SK-N-SH treated with all-trans-retinoic acid at 6 μM for 48 hours (cell line): ENCODE measurements at regions not wholly inside any gene's neighbourhood (a gene's known extent, or its start where the extent isn't known, plus 50 kb on each side); places are given as distances from the start of the nearest gene placed in this dataset.

Experiments used
- GLIS3 ChIP-seq: fragments of 250-450 bp; sonication (Bioruptor Pico); IDR thresholded peaks from 2 replicates; pipeline ENCODE4 v1.5.0; 2020; ENCODE audit warnings: mild to moderate bottlenecking, moderate library complexity
- OSR1 ChIP-seq: fragments of 250-450 bp; sonication (Bioruptor Pico); IDR thresholded peaks from 2 replicates; pipeline ENCODE4 v1.8.0; 2022; ENCODE audit warnings: moderate library complexity, mild to moderate bottlenecking, inconsistent platforms
- PPARA ChIP-seq: fragments of 250-450 bp; sonication (Bioruptor Pico); IDR thresholded peaks from 2 replicates; pipeline ENCODE4 v1.5.0; 2020; ENCODE audit warnings: mild to moderate bottlenecking, borderline replicate concordance
- RARB ChIP-seq: fragments of 250-450 bp; sonication (Bioruptor Pico); IDR thresholded peaks from 2 replicates; pipeline ENCODE4 v1.8.0; 2021; ENCODE audit warnings: mild to moderate bottlenecking, moderate library complexity
- ZFP3 ChIP-seq: fragments of 250-450 bp; sonication (Bioruptor Pico); IDR thresholded peaks from 2 replicates; pipeline ENCODE4 v1.5.0; 2020; ENCODE audit warnings: mild to moderate bottlenecking, moderate library complexity
- ZNF565 ChIP-seq: fragments of 450-650 bp; formaldehyde crosslinking; conservative IDR thresholded peaks from 2 replicates; pipeline ENCODE4 v1.5.0; 2020; ENCODE audit warnings: low read depth, mild to moderate bottlenecking, moderate library complexity
- TF ChIP-seq, protein P1 (sequence below): fragments of 250-450 bp; sonication (Bioruptor Pico); IDR thresholded peaks from 2 replicates; pipeline ENCODE4 v1.8.0; 2020; ENCODE audit warnings: mild to moderate bottlenecking, moderate library complexity, borderline replicate concordance
- TF ChIP-seq, protein P2 (sequence below): fragments of 250-450 bp; sonication (Bioruptor Pico); IDR thresholded peaks from 2 replicates; pipeline ENCODE4 v1.5.1; 2021; ENCODE audit warnings: mild to moderate bottlenecking, moderate library complexity
- TF ChIP-seq, protein P3 (sequence below): fragments of 250-450 bp; sonication (Bioruptor Pico); IDR thresholded peaks from 2 replicates; pipeline ENCODE4 v1.5.1; 2020; ENCODE audit warnings: low read depth, mild to moderate bottlenecking, moderate library complexity

DNA sequence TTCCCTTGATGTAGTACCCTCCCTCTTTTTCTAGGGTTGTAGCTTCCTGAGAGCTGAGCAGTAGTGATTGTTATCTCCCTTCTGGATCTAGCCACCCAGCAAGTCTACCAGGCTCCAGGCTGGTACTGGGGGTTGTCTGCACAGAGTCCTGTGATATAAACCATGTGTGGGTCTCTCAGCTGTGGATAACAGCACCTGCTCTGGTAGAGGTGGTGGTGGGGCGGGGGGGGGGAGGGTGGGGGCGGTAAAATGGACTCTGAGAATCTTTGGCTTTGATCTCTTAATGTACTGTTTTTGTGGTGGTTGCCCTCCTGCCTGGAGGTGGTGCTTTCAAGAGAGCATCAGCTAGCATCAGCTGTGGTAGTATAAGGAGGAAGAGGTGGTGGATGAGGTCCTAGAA lies 302.0 kb upstream of the CHRM2 start:
- no peak for TF ChIP-seq PPARA
- TF ChIP-seq, protein P1, sequence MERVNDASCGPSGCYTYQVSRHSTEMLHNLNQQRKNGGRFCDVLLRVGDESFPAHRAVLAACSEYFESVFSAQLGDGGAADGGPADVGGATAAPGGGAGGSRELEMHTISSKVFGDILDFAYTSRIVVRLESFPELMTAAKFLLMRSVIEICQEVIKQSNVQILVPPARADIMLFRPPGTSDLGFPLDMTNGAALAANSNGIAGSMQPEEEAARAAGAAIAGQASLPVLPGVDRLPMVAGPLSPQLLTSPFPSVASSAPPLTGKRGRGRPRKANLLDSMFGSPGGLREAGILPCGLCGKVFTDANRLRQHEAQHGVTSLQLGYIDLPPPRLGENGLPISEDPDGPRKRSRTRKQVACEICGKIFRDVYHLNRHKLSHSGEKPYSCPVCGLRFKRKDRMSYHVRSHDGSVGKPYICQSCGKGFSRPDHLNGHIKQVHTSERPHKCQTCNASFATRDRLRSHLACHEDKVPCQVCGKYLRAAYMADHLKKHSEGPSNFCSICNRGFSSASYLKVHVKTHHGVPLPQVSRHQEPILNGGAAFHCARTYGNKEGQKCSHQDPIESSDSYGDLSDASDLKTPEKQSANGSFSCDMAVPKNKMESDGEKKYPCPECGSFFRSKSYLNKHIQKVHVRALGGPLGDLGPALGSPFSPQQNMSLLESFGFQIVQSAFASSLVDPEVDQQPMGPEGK (CRISPR knock-in tag) = no peak
- TF ChIP-seq, protein P2, sequence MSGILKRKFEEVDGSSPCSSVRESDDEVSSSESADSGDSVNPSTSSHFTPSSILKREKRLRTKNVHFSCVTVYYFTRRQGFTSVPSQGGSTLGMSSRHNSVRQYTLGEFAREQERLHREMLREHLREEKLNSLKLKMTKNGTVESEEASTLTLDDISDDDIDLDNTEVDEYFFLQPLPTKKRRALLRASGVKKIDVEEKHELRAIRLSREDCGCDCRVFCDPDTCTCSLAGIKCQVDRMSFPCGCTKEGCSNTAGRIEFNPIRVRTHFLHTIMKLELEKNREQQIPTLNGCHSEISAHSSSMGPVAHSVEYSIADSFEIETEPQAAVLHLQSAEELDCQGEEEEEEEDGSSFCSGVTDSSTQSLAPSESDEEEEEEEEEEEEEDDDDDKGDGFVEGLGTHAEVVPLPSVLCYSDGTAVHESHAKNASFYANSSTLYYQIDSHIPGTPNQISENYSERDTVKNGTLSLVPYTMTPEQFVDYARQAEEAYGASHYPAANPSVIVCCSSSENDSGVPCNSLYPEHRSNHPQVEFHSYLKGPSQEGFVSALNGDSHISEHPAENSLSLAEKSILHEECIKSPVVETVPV (CRISPR knock-in tag) = no peak
- no peak for TF ChIP-seq ZNF565
- no peak for TF ChIP-seq OSR1 (CRISPR knock-in tag)
- no peak for TF ChIP-seq RARB
- TF ChIP-seq GLIS3 (CRISPR knock-in tag) = no peak
- TF ChIP-seq, protein P3, sequence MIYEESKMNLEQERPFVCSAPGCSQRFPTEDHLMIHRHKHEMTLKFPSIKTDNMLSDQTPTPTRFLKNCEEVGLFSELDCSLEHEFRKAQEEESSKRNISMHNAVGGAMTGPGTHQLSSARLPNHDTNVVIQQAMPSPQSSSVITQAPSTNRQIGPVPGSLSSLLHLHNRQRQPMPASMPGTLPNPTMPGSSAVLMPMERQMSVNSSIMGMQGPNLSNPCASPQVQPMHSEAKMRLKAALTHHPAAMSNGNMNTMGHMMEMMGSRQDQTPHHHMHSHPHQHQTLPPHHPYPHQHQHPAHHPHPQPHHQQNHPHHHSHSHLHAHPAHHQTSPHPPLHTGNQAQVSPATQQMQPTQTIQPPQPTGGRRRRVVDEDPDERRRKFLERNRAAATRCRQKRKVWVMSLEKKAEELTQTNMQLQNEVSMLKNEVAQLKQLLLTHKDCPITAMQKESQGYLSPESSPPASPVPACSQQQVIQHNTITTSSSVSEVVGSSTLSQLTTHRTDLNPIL (CRISPR knock-in tag) = no peak
- no peak for TF ChIP-seq ZFP3 (CRISPR knock-in tag)
